Sigmoid colon (tissue), 6 donors: ENCODE measurements at regions not wholly inside any gene's neighbourhood (a gene's known extent, or its start where the extent isn't known, plus 50 kb on each side); places are given as distances from the start of the nearest gene placed in this dataset.

Experiments
- DNase-seq: peaks from one replicate; pipeline ENCODE4 v3.0.0-alpha.2; 2019
- H3K27ac ChIP-seq, 4 donors: fragments of 200-600 bp; sonication (generic); one replicate each; pipeline ENCODE4 v1.5.1; 2016 to 2019; ENCODE audit warnings: mild to moderate bottlenecking in 1 of 4
- H3K27me3 ChIP-seq, 3 donors: fragments of 200-600 bp; sonication (generic); one replicate each; pipeline ENCODE4 v1.5.1; 2019; ENCODE audit warnings: mild to moderate bottlenecking in 1 of 3
- H3K36me3 ChIP-seq, 4 donors: fragments of 200-600 bp; sonication (generic); one replicate each; pipeline ENCODE4 v1.5.1; 2016 to 2019
- H3K4me1 ChIP-seq, 4 donors: fragments of 200-600 bp; sonication (generic); one replicate each; pipeline ENCODE4 v1.5.1; 2017 to 2019
- H3K4me3 ChIP-seq, 4 donors: fragments of 200-600 bp; sonication (generic); one replicate each; pipeline ENCODE4 v1.5.1; 2017 to 2019; ENCODE audit warnings: mild to moderate bottlenecking in 2 of 4, moderate library complexity in 1 of 4
- H3K9me3 ChIP-seq, 4 donors: fragments of 200-600 bp in 3 of 4; sonication (generic) in 3 of 4; one replicate each; pipeline versions ENCODE4 v1.5.1 to v1.6.1; 2013 to 2019
- CTCF ChIP-seq, 4 experiments: fragments of 450-650 bp in 3 of 4; fragments of 200-600 bp in 1 of 4; IDR thresholded peaks; one replicate each; pipeline ENCODE4 v1.5.1; 2016 to 2019; ENCODE audit warnings: antibody characterized with exemption in 4 of 4, mild to moderate bottlenecking in 3 of 4, moderate library complexity in 2 of 4
- EP300 ChIP-seq, 4 donors: sonication (generic); formaldehyde crosslinking; IDR thresholded peaks; one replicate each; pipeline ENCODE4 v1.6.1; 2017; ENCODE audit warnings: antibody characterized with exemption in 4 of 4
- POLR2A ChIP-seq, 2 donors: fragments of 450-650 bp; IDR thresholded peaks; one replicate each; pipeline ENCODE4 v1.6.1; 2016; ENCODE audit warnings: antibody characterized with exemption in 2 of 2, mild to moderate bottlenecking in 2 of 2, moderate library complexity in 2 of 2
- POLR2AphosphoS5 ChIP-seq, 4 donors: sonication (generic); formaldehyde crosslinking; IDR thresholded peaks; one replicate each; pipeline ENCODE4 v1.6.1; 2017; ENCODE audit warnings: antibody characterized with exemption in 4 of 4
- WGBS, 2 donors: extraction: QIAGEN DNeasy Blood & Tissue Kit; methylation state at CpG; one replicate each; pipeline ENCODE4 v1.1.7; 2013; 5-methylcytosine and 5-hydroxymethylcytosine counted together
- intact Hi-C: fragments of 100-400 bp; cut with DNase I; formaldehyde crosslinking; loops from one replicate; pipeline ENCODE4 v1.15.1; 2023
- donor health status: healthy with polysubstance abuse.
- donor health status: healthy.

- no peaks in the 10 kb centered on the region for H3K27me3 ChIP-seq
- no peak for DNase-seq
- H3K4me3 ChIP-seq: no peak overlapping the region
- H3K9me3 ChIP-seq: no peaks in the 10 kb centered on the region
- H3K4me1 ChIP-seq: peaks cover 0 to 35% (median 14%) of the 10 kb centered on the region in 4 donors
- TF ChIP-seq POLR2A (IDR thresholded peaks at IDR 0.05) (no peak), POLR2AphosphoS5 (IDR thresholded peaks at IDR 0.05) (no peak), EP300 (IDR thresholded peaks at IDR 0.05) (no peak), CTCF (IDR thresholded peaks at IDR 0.05) (no peak)
- no peak overlapping the region for H3K27ac ChIP-seq
- no peaks in the 10 kb centered on the region for H3K36me3 ChIP-seq
- intact Hi-C loops: loop anchor here (5.0 kb wide), 2 partner anchors 92 to 1598 kb away; no protein-coding TSS in a partner anchor
- 85 to 90% methylated on average over 23 of the region's 23 CpGs for WGBS, 2 donors
Observed at GRCh38 chr18:76255070-76255683, 239.9 kb downstream of the ZNF516 start.

GRCh38 chr18:76252880-76253279 lies 242.2 kb downstream of the ZNF516 start:
- intact Hi-C loops: no loop called here
- H3K27me3 ChIP-seq: no peaks in the 10 kb centered on the region
- TF ChIP-seq CTCF (IDR thresholded peaks at IDR 0.05) (no peak), POLR2A (IDR thresholded peaks at IDR 0.05) (no peak), EP300 (IDR thresholded peaks at IDR 0.05) (no peak), POLR2AphosphoS5 (IDR thresholded peaks at IDR 0.05) (no peak)
- no peaks in the 10 kb centered on the region for H3K9me3 ChIP-seq
- no peak overlapping the region for H3K4me3 ChIP-seq
- WGBS, 2 donors: 29 to 45% methylated on average over 3 of the region's 3 CpGs
- peaks cover 0 to 14% (median 9%) of the 10 kb centered on the region in 4 donors for H3K4me1 ChIP-seq
- no peak for DNase-seq
- H3K27ac ChIP-seq: no peak overlapping the region
- no peaks in the 10 kb centered on the region for H3K36me3 ChIP-seq

GRCh38 chr18:76252139-76252538 lies 242.9 kb downstream of the ZNF516 start:
- Histone ChIP-seq H3K27me3 (no peaks in the 10 kb centered on the region), H3K27ac (no peak overlapping the region), H3K9me3 (no peaks in the 10 kb centered on the region), H3K36me3 (no peaks in the 10 kb centered on the region), H3K4me3 (no peak overlapping the region), H3K4me1 (peaks cover 0 to 8% (median 7%) of the 10 kb centered on the region in 4 donors)
- WGBS, 2 donors: 46 to 79% methylated on average over 2 of the region's 2 CpGs
- intact Hi-C loops: no loop called here
- no peak for TF ChIP-seq CTCF (IDR thresholded peaks at IDR 0.05)
- no peak for TF ChIP-seq POLR2A (IDR thresholded peaks at IDR 0.05)
- no peak for TF ChIP-seq POLR2AphosphoS5 (IDR thresholded peaks at IDR 0.05)
- TF ChIP-seq EP300 (IDR thresholded peaks at IDR 0.05): no peak
- no peak for DNase-seq

- no peak for DNase-seq
- peaks cover 0 to 6% (median 3%) of the 10 kb centered on the region in 4 donors for H3K4me1 ChIP-seq
- H3K27ac ChIP-seq: no peak overlapping the region
- no peak overlapping the region for H3K4me3 ChIP-seq
- H3K36me3 ChIP-seq: no peaks in the 10 kb centered on the region
- H3K27me3 ChIP-seq: no peaks in the 10 kb centered on the region
- H3K9me3 ChIP-seq: no peaks in the 10 kb centered on the region
- 63 to 68% methylated on average over 11 of the region's 11 CpGs for WGBS, 2 donors
- intact Hi-C loops: no loop called here
- TF ChIP-seq POLR2A (IDR thresholded peaks at IDR 0.05): no peak
- TF ChIP-seq POLR2AphosphoS5 (IDR thresholded peaks at IDR 0.05): no peak
- TF ChIP-seq EP300 (IDR thresholded peaks at IDR 0.05): no peak
- TF ChIP-seq CTCF (IDR thresholded peaks at IDR 0.05): no peak
Observed at GRCh38 chr18:76251691-76252090, 243.4 kb downstream of the ZNF516 start.

GRCh38 chr18:76246590-76246989 lies 248.5 kb downstream of the ZNF516 start:
- WGBS, 2 donors: 66 to 70% methylated on average over 4 of the region's 4 CpGs
- intact Hi-C loops: no loop called here

More at GRCh38 chr18:76246590-76246989, 248.5 kb downstream of the ZNF516 start:
- H3K27me3 ChIP-seq: no peaks in the 10 kb centered on the region
- H3K27ac ChIP-seq: no peak overlapping the region
- TF ChIP-seq EP300 (IDR thresholded peaks at IDR 0.05) (no peak), POLR2AphosphoS5 (IDR thresholded peaks at IDR 0.05) (no peak), POLR2A (IDR thresholded peaks at IDR 0.05) (no peak), CTCF (IDR thresholded peaks at IDR 0.05) (no peak)
- DNase-seq: no peak
- H3K9me3 ChIP-seq: peaks cover 0 to 3% (median 0%) of the 10 kb centered on the region in 4 donors
- H3K36me3 ChIP-seq: no peaks in the 10 kb centered on the region
- no peak overlapping the region for H3K4me3 ChIP-seq
- no peaks in the 10 kb centered on the region for H3K4me1 ChIP-seq
